CD4-positive, alpha-beta T cell treated with Interleukin-4 for 4 hours (primary cell): ENCODE measurements at regions not wholly inside any gene's neighbourhood (a gene's known extent, or its start where the extent isn't known, plus 50 kb on each side); places are given as distances from the start of the nearest gene placed in this dataset.

Experiments
- DNase-seq: peaks from one replicate; pipeline ENCODE4 v3.0.0-alpha.2; 2020

DNA sequence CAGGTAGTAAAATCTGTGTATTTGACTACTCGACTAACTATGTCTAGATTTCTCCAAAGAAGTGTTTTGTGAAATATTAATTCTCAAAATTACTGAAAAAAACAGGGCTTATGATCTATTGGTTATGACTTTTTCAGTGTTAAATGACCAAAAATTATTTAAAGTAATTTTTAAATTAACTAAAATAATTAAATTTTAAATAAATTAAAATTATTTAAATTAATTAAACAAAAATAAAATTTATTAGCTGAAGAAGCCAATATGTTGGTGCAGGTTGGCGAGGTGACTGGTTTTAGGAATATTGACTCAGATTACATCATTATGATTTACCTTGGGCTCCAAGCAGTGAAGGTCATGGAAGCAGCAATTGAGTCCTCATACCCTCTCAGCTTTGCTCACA is 483.2 kb downstream of the PTPRC start:
- DNase-seq: no peak

DNA sequence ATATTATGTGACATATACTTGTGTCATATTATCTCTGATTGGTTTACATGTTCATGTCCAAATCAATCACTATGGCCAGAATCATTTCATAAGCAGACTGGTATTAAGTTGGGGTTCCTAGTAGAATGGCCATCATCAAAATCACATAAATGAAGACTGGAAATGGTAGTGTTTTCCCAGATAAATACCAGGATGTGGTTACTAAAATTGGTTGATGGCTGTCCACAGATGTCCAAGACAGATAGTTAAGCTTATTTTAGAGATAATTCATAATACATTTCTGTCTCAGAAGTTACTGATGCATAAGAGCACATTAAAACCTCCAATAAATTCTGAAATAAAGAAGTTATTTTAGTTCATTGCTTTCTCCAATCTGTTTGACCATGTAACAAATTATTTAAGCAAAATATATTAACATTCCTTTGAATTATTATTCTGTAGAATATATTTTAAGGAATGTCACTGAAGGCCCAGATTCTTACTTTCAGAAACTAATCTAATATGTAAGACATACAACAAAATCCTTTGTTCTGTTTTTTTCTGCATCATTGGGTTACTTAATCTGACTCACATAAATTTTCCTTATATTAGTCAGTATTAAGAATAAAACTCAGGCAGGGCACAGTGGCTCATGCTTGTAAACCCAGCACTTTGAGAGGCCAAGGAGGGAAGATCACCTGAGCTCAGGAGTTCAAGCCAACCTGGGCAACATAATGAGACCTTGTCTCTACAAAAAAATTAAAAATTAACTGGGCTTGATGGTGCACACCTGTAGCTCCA is 483.9 kb downstream of the PTPRC start:
- no peak for DNase-seq

DNA sequence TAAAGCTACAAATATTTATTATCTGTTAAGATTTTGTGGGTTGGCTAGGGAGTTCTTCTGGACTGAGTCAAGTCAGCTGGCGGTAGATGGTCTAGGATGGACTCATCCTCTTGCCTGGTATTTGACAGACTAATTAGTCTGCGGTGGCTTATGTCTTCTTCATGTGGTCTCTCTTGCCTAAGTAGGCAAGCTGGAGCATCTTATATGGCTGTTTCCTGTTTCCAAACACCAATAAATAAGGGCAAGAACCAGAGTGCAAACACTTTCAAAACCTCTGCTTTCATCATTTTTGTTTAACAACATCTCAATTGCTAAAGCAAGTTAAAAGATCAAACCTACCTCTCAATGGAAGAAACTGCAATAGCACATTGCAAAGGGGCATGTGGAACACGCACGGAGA is 484.8 kb downstream of the PTPRC start:
- DNase-seq: no peak

- no peak for DNase-seq
Measured at GRCh38 chr1:199124351-199124750, 485.5 kb downstream of the PTPRC start.

DNA sequence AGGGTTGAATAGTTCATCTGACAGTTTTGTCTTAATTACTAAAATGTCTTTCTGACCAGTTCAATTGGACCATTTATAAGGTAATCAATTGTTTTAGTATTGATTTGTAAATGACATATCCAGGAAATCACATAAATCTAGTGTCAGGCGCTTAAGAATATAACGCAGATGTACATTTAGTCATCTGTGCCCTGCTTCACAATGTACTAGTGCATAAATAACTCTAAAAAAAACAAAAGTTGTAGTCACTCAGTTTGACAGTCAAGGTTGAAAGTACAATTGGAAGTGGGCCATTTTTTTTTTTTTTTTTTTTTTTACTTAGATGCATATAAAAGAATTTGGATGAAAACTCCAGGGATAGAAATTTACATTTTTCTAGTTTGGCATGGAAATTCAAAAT is 490.4 kb downstream of the PTPRC start:
- DNase-seq: no peak

GRCh38 chr1:199132006-199132405 is 493.2 kb downstream of the PTPRC start:
- no peak for DNase-seq

DNA sequence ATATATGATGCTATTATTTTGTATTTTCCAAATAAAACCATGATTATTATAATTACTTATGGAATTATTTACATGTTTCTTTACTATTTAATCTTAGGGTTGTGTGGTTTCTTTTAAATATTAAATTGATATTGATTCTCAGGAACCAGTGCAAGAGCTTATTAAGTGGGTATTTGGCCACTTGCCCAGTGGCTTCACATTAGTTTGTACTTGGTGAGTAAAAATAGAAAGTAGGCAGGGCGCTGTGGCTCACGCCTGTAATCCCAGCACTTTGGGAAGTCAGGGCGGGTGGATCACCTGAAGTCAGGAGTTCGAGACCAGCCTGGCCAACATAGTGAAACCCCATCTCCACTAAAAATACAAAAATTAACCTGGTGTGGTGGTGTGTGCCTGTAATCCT is 497.1 kb downstream of the PTPRC start:
- DNase-seq: no peak

- DNase-seq: no peak
Measured at GRCh38 chr1:199138061-199138460, 499.2 kb downstream of the PTPRC start.

DNA sequence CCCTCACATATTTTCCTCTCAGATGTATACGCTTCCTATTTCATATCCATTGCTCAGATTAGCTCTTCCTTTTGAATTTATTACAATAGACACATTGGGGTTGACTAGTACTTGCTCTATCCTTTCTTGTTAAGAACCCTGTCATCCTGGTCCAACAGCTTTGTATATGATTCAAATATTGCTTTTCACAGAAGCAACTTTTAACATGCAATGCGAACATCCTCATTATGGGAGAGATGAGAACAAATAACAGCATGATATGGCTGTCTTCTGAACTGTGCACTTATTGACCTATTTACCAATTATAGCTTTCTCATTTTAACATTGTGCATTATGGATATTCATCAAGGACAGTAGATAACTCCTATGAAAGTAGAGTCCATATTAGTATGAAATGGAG is 510.8 kb downstream of the PTPRC start:
- DNase-seq: no peak

DNA sequence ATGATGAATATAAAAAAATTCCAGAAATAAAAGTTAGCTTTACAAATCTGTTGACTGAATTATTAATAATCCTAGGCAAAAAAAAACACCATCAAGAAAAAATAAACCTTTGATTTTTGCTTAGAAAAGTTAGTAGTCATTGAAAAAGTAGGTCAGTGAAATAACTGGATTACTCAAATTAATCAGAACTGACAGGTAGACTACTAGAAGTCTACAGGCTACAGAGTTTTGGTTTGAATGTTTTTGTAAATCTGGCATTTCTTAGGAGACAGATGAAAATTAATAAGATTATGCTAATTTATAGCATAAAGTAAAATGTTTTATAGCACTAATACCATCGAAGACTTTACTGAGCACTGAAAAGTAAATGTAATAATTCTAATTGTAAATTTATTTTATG is 511.9 kb downstream of the PTPRC start:
- no peak for DNase-seq

- no peak for DNase-seq
Measured at GRCh38 chr1:199151634-199152425, 513.0 kb downstream of the PTPRC start.

DNA sequence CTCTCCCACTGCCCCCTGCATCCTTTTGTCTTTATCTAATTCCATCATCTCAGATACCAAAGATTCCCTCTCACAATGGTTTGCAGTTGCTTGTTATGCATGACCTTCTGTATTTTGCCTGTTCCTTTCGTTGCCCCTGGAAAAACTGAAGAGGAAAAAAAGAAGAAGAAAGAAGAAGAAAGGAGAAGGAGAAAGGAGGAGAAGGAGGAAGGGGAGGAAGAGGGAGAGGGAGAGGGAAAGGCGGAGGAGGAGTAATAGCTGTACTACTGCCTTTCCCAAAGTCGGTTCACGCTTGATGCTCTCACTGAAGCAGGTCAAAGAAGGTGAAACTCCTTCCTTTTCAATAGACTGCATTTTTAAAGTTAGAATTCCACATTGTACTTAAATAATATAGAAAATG is 513.8 kb downstream of the PTPRC start:
- no peak for DNase-seq

DNA sequence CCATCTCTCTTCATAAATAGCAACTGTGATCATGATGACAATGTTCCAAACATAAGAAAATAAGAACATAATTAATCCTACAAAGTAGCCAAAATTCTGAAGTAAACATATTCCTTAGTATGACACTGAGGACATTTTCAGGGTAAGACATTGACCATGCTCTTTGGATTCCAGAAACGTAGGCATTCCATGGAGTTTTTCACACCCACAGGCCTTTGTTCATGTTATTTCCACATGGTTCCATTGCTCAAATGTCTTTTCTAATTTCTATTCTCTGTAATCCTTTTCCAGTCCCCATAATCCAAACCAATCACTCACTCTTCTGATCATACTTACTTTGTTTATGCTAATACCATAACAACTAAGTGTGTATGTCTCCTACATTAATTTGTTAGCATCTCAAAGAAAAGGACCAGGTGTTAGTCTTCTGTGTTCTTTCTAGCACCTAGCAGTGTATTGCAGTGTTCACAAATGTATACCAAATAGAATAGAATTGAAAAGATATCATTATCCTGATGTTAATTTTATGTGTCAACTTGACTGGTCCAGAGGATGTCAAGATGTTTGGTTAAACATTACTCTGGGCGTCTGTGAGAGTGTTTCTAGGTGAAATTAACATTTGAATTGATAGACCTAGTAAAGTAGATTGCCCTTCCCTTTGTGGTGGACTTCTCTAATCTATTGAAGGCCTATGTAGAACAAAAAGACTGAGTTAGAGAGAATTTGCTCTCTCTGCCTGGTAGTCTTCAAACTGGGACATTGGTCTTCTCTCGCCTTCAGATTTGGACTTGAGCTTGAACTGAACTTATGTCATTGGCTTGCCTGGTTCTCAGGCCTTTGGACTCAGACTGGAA is 516.6 kb downstream of the PTPRC start:
- DNase-seq: no peak

DNA sequence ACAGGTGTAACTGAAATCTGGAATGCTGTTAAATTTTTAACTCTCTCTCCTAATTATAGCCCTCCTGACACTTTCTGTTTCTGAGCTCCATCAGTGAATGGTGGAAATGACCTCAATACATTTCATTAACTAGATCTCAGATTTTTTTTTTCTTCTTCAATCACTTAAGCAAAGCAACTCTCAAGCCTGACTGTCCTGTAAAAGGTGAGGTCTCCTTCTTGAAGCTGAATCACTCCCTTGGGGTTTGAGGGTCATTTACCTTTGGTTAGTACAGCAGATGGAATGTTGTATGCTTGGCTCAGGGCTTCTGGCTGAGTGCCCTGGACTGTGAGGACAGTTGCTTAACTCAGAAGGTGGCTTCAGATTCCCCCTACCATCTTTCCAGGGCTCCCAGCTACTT is 518.7 kb downstream of the PTPRC start:
- DNase-seq: no peak

DNA sequence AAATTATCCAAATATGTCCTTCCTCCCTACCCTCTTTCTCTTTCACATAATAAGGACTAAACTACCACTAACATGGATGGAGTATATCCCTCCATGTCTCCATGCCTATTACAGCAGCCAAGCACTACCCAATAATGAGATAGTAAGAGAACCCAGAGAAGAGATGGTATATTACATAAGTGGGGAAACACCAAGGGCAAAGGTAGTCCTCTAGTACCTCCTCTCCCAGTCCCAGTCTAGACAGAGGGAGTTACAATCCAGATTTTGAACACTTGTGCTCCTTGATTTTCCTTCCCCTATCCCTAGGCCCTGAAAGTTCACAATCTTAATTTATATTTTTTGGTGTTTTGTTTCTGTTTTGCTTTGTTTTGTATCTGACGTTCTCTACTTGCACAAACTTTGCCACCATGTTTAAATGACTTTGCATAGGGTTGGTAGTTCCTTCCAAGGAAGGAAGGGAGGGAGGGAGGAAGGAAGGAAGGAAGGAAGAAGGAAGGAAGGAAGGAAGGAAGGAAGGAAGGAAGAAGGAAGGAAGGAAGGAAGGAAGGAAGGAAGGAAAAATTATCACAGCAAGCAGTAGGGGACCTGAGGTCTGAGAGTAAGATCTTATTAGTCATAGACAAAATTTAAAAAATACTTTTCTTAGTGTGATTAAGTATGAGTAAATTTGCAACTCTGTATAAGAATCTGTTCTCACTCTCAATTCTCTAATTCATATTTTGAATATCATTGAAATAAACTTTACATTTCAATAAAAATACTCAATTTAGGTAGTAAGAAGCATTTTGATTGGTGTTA is 521.9 kb downstream of the PTPRC start:
- DNase-seq: no peak

DNA sequence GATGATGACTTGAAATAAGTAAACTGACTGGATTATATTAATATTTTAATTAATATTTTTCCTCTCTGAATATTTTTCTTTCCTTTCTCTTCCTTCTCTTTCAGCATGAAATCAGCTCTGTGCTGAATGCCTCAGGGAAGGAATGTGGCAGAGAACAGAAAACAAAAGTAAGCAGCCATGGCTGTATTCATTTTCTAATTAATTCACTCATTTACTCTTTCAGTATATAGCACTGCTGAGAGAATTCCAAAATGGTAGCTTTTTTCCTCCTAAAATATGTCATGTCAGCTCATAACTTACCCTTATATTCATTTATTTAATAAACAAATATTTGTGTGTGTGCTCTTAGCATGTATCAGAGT is 522.5 kb downstream of the PTPRC start:
- no peak for DNase-seq

DNA sequence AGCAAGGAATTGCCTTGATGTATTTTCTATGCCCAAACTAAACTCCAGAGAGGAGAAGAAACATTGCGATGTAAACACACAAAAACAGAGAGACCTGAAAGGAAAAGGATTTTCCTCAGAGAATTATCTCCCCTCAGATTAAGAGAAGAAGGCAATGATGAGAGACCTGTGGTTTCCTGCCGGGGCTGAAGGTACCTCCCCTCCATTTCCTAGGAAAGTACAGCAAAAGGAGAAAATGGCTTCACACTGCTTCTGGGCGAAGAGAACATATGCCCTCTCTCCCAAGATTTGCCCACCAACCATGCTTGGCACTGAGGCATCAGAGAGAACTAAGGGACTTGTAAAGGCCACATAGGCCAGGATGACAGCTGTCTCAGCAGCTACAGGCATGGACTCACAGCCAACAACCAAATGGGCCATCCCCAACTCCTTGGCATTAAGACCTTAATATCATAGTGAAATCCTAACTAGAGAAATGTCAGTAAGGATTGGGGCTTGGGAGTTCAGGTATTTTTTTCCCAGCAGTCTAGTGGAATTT is 523.0 kb downstream of the PTPRC start:
- DNase-seq: no peak

DNA sequence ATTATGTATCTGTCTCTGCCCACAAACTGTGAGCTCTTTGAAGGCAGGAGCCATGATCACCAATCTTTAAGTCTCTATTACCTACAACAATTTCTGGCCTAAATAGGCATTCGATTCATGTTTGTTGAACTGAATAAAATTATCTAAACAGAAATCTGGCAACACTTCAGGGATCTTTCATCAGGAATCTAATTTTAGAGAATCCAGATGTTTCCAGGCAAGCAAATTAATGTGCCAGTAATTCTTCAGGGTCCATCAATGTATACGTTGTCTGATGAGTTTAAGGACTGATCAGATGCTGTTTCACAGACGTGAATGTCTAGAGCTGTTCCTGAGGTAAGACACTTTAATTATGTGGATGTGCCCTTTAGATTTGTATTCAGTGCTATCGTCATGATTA is 524.4 kb downstream of the PTPRC start:
- DNase-seq: no peak

DNA sequence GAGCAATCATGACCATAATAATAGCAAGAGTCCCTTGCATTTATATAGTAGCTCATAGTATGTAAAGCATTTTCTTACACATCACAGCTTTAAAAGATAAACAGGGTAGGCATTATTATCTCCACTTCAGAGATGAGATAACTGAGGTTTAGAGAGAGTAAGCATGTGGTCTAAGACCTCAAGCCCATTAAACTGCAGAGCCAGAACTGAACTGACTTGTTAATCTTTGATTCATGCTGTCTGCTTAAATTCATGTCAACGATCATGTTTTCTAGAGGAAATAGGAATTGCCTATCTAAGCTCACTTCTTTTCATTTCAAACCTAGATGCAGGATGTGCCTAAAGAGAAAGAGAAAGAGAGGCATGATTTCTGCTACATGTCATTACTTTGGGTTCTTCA is 524.8 kb downstream of the PTPRC start:
- DNase-seq: no peak

- DNase-seq: no peak
Measured at GRCh38 chr1:199167460-199167859, 528.6 kb downstream of the PTPRC start.

GRCh38 chr1:199168888-199169585 is 530.2 kb downstream of the PTPRC start:
- DNase-seq: peak; percentile 40

DNA sequence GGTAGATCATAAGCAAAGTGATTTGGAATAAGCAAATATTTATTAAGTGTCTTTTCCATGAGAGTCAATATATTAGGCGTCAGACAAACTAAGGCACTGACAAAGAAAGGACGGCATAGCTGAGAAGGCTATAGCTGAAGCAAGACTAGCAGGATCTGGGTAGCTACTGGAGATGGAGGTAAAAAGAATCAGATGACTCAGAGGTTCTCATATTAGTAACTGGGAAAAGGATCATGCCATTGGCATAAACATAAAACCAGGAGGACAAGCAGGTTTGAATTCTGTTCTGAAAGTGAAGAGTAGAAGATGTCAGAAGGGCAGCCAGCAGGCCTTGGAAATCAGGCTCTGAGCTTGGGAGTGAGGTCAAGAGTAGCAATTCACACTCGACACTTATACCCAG is 531.9 kb downstream of the PTPRC start:
- no peak for DNase-seq
